ENCODE measurements at regions not wholly inside any gene's neighbourhood (a gene's known extent, or its start where the extent isn't known, plus 50 kb on each side); places are given as distances from the start of the nearest gene placed in this dataset.

DNA sequence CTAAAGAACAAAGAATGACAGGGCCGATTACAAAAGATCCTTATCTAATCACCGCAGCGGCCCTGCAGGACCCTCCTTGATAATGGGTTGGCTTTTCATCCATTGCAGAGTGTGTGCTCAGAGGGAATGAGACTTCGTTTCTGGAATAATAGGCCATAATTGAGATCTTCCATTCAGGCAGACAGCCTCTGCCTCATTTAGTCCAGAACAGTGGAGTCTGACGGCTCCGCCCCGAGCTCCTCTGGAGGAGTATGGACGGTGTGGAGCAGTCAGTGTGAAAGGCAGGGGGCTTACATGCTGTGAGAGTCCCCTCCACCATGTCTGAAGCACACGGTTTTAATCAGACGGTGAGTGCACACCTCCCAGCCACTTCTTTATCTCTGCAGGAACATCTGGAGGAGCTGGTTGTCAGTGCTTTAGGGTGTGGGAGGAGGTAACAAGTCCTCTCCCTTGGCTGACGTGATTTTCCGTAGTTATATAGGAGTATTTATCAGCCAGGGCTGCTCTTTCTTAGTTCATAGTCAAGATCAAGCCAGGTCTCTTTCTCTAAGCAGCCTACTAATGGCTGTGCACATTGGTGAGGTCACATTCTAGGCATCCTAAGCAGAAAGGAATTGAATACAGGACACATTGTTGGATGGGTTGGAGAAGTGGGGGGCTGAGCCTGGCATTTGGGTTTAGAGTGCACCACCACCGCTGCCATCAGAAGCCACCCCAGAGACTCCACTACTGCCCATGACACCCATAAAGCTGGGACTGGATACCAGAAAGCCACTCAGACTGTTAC lies 1477.9 kb downstream of the TBC1D22A start:
- DNase-seq = peak; percentile 24

GRCh38 chr22:48239461-48240147 lies 1477.2 kb downstream of the TBC1D22A start:
- peak; percentile 11 for DNase-seq

DNA sequence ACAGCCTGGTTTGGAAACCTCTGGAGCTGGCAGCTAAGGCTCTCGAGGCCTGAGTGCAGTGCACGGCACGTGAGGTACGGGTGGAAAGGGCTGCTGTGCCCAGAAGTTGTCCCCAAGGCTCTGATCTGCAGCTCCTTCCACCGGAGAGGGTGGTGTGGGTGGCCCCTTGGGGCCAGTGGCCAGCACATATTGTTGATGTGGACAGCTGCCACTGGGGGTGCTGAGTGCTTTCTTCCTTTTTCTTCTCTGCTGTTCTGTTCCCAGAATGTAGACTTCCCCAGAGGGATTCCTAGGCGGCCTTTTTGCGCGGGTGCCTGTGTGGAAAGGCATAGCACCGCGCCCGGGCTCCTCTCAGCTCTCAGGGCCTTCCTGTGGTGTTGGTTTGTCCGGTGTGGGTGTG lies 1476.5 kb downstream of the TBC1D22A start:
- DNase-seq = peak; percentile 42

- peak; percentile 30 for DNase-seq
Observed at GRCh38 chr22:48238284-48238915, 1476.0 kb downstream of the TBC1D22A start.

DNA sequence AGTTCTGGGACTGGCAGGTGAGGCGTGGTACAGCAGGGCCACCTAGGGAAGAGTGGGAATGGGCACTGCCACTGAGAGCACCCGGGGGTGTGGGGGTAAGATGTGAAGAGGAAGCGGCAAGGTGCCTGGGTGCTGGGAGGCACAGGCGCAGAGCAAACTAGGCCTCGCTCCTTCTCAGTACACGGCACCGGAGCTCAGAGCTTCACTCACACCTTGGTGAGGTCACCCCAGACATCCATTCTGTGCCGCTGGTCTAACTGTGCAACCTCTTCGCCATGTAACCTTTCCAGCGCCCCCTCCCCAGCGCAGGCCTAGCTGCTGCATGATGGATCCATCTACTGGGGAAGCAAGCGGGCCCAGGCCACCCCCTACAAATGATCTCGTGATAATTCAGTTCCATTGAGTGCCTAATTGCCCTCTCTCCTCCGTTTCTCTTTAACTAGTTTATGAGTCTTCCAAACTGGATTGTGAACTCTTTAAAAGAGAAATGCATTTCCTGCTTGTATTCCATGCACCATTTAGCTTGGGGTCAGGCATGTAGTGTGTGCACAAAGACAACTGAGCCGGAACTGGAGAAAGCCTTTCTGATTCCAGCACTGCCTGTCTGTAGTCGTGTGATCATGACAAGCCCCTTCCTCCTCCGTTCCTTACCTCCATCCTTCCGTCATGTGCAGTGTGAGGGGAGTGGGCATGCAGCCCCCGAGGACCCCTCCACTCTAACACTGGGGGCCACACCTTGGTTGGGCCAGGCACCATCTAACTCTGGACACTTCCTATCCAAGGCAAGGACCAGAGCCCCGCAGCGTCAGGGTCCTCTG lies 1475.2 kb downstream of the TBC1D22A start:
- no peak for DNase-seq

GRCh38 chr22:48236261-48236660 lies 1473.8 kb downstream of the TBC1D22A start:
- peak; percentile 11 for DNase-seq

DNA sequence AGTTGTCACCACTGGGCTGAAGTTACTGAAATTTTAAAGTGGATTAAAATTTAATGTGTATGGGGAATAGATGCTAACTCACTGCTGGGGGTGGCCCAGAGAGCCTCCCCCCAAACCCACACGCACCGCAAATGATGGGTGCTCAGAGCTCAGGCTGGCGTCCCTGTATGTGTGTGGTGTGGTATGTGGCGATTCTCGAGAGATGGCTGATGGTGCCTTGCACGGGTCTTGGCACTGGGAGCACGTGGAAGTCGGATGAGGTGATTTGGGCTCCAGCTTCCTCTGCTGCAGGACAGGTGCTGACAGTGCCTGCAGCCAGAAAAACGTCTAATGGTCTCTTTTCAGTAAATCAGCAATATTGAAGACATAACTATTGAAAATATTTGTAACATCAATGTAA lies 1473.3 kb downstream of the TBC1D22A start:
- DNase-seq = peak; percentile 24

- peak; percentile 28 for DNase-seq
Observed at GRCh38 chr22:48234011-48234410, 1471.6 kb downstream of the TBC1D22A start.

DNA sequence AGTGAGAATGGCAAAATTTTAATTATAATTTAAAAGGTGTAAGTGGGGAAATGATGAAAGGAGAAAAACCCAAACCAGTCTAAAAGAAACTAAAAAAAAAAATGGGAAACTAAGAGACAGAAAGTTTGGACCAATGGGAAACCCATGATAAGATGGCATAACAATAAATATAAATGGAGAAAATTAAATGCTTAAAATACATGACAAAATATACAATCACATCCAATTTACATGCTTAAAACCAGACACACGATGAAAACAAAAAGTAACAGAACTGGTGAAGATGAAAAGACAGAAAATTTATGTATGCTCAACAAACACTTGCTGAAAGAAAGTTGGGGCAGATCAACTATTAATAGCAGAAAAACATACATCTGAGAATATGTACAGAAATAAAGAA lies 1471.1 kb downstream of the TBC1D22A start:
- DNase-seq = no peak

- DNase-seq = peak; percentile 5
Observed at GRCh38 chr22:48228468-48228867, 1466.0 kb downstream of the TBC1D22A start.

DNA sequence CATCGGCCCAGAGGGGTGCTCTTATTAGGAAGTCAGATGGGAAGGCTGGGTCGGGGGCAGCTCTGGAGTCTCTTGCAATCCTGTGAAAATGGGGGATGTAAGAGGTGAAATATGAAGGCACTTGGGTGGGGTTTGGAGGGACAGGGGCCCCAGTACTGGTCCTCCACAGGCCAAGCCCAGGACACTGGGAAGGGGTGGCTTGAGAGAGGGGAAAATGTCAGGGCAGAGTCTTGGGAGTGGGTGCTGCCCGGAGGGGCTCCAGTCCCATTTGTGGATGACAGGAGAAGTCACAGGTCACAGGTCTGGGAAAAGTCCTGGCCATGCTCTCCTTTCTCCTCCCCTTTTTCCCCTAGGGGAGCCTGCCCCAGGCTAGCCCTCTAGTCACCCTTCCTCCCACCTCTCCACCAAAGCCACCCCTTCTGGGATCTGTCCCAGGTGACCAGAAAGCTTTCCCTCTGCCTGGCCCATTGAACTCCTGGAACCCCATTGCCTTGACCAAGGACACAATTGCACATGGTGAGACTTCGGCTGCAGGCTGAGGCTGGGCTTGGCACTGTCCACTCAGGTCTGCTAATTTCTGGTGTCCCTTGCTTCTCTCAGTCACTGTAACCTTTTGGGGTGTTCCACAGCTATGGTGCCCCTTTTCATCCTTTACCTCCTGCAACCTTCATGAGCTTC lies 1465.0 kb downstream of the TBC1D22A start:
- peak; percentile 30 for DNase-seq

DNA sequence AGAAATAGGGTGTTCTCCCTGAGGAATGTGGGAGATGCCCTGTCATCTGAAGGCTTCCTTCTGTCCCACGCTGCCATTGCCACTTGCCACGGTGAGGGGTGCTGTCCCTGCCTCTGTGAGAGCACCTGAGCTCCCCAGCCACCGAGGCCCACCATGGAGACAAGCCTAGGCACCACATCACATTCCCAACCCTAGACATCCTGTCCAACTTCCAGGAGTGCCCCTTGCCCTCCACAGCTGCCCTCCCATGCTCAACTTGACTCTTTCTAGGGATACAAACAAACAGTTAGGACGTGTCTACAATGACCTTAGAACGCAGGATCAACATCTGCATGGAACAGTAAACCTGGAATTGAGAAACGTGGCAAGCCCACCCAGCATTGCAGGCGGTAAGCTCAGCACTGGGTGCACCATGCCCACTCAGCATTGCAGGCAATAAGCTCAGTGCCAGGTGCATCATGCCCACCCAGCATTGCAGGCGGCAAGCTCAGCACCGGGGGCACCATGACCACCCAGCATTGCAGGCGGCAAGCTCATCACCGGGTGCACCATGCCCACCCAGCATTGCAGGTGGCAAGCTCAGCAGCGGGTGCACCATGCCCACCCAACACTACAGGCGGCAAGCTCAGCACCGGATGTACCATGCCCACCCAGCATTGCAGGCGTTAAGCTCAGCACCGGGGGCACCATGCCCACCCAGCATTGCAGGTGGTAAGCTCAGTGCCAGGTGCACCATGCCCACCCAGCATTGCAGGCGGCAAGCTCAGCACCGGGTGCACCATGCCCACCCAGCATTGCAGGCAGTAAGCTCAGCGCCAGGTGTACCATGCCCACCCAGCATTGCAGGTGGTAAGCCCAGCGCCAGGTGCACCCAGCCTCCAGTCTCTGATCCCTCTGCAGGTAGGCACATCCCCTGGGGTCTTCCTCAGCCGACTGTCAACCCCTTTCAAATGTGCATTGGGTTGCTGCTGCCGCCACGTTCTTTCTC lies 1463.9 kb downstream of the TBC1D22A start:
- DNase-seq = no peak

- peak; percentile 30 for DNase-seq
Observed at GRCh38 chr22:48224332-48224731, 1461.9 kb downstream of the TBC1D22A start.

DNA sequence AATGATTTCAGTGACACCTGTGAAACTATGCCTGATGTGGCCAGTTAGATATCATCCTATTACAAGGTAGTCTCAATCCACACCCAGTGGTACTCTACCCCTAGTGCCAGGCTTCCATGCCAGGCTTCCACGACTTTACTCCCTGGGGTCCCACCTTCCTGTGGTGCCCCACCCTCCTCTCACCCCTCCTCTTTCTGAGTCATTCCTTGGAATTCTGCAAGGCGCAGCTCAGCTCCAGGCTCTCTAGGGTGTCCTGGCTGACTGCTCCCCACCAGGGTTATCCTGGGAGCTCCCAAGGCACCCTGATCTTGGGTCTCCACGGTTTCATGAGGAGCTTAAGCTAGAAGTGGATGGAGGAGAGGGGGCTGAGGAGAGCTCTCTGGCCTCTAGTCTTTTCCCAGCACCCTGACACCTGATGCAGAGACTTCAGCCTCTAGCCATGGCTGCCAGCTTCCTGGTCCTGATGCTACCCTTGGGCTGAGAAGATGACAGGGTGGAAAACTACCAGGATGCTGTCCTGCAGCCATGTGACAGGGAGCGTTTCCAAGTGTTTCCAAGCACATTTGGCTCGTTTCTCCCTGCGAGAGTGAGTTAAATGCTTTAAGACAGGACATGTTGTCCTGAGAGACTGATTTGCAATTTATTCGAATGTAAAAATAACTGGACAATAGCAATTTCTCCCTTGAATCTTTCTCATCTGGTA lies 1461.2 kb downstream of the TBC1D22A start:
- peak; percentile 15 for DNase-seq

GRCh38 chr22:48222742-48223487 lies 1460.5 kb downstream of the TBC1D22A start:
- peak; percentile 37 for DNase-seq

- DNase-seq = no peak
Observed at GRCh38 chr22:48218889-48219420, 1456.5 kb downstream of the TBC1D22A start.

GRCh38 chr22:48217596-48217995 lies 1455.1 kb downstream of the TBC1D22A start:
- DNase-seq = no peak

DNA sequence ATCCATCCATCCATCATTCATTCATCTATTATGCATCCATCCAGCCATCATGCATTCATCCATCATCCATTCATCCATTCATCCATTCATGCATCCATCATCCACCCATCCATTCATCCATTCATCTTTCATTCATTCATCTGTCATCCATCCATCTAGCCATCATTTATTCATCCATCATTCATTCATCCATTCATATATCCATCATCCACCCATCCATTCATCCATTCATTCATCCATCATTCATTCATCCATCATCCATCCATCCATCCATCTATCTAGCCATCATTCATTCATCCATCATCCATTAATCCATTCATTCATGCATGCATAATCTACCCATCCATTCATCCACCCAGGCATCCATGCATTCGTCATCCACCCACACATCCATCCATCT lies 1450.3 kb downstream of the TBC1D22A start:
- DNase-seq = no peak

- peak; percentile 49 for DNase-seq
Observed at GRCh38 chr22:48210812-48211211, 1448.4 kb downstream of the TBC1D22A start.
